ENCODE measurements at regions not wholly inside any gene's neighbourhood (a gene's known extent, or its start where the extent isn't known, plus 50 kb on each side); places are given as distances from the start of the nearest gene placed in this dataset.

DNA sequence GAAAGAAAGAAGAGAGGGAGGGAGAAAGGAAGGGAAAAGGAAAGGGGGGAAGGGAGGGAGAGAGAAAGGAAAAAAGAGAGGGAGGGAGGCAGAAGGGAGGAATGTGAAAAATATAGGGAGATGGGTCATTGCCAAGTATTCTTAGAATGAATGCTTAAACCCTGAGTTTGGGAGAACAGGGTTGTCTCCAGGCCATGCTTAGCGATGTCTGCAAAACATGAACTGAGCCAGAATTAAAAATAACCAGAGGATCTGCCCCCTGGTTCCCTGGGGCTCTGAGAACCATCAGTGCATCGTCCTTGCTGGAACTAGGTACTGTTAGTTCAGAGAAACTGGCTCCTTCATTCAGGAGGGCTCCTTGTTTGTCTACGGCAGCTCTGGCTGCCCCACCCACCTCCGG, 170.4 kb downstream of the IRX5 start:
- TF ChIP-seq, protein P1, sequence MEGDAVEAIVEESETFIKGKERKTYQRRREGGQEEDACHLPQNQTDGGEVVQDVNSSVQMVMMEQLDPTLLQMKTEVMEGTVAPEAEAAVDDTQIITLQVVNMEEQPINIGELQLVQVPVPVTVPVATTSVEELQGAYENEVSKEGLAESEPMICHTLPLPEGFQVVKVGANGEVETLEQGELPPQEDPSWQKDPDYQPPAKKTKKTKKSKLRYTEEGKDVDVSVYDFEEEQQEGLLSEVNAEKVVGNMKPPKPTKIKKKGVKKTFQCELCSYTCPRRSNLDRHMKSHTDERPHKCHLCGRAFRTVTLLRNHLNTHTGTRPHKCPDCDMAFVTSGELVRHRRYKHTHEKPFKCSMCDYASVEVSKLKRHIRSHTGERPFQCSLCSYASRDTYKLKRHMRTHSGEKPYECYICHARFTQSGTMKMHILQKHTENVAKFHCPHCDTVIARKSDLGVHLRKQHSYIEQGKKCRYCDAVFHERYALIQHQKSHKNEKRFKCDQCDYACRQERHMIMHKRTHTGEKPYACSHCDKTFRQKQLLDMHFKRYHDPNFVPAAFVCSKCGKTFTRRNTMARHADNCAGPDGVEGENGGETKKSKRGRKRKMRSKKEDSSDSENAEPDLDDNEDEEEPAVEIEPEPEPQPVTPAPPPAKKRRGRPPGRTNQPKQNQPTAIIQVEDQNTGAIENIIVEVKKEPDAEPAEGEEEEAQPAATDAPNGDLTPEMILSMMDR (IDR thresholded peaks at IDR 0.05), result no peak
- no peak for TF ChIP-seq POLR2AphosphoS5 (IDR thresholded peaks at IDR 0.05)
